ENCODE measurements at regions not wholly inside any gene's neighbourhood (a gene's known extent, or its start where the extent isn't known, plus 50 kb on each side); places are given as distances from the start of the nearest gene placed in this dataset.

GRCh38 chr5:68500813-68501212, 285.3 kb downstream of the PIK3R1 start:
- H2AFZ ChIP-seq (ENCODE audit: low read depth, low read length, poor library complexity, severe bottlenecking), result no peak overlapping the region
- ATAC-seq, result no peak

More at GRCh38 chr5:68500813-68501212, 285.3 kb downstream of the PIK3R1 start:
- H3K27ac ChIP-seq (ENCODE audit: low read depth, low read length), result no peak overlapping the region
- peaks cover 0 to 6% of the 10 kb centered on the region in 2 experiments; a peak in 3 of 4 replicates for H3K4me1 ChIP-seq (ENCODE audit: control insufficient read depth in 1 of 2, insufficient read depth in 2 of 2, low read length in 2 of 2)
- no peaks in the 10 kb centered on the region for H3K27me3 ChIP-seq (ENCODE audit: insufficient read depth, low read length)
- ChIA-PET POLR2A (no interaction called here), RAD21 (ENCODE audit: low non-redundant PET in 1 of 2, low total read pairs in 2 of 2, uncharacterized antibody in 2 of 2, unreplicated experiment in 2 of 2) (no interaction called here), CTCF (no interaction called here)
- no peak overlapping the region for H3K9ac ChIP-seq (ENCODE audit: low read length)
- no TSS peak for BruUV-seq (replicated peaks)
- H3K4me2 ChIP-seq (ENCODE audit: low read length), result no peak overlapping the region
- H3K9me2 ChIP-seq (ENCODE audit: insufficient read depth), result 0 out of 2 replicates have a peak, but pooled peaks cover 2% of the 10 kb centered on the region
- no peak for TF ChIP-seq RAD21 (IDR thresholded peaks at IDR 0.05; ENCODE audit: low read depth)
- TF ChIP-seq JUND (IDR thresholded peaks at IDR 0.05), result no peak
- no peak for TF ChIP-seq EGR1 (IDR thresholded peaks at IDR 0.05; ENCODE audit: low read depth)
- TF ChIP-seq MAX (IDR thresholded peaks at IDR 0.05), result no peak
- TF ChIP-seq POLR2A (IDR thresholded peaks at IDR 0.05; ENCODE audit: borderline replicate concordance, extremely low read depth, insufficient read depth, insufficient read length), result no peak
- TF ChIP-seq ZBTB33 (IDR thresholded peaks at IDR 0.05; ENCODE audit: extremely low read depth, insufficient replicate concordance, low read length), result no peak
- TF ChIP-seq YY1 (IDR thresholded peaks at IDR 0.05; ENCODE audit: extremely low read depth, insufficient replicate concordance, low read depth, low read length), result no peak
- TF ChIP-seq TCF7L2 (IDR thresholded peaks at IDR 0.05; ENCODE audit: borderline replicate concordance, extremely low read depth, insufficient read depth, insufficient read length), result no peak
- no peak for TF ChIP-seq REST (IDR thresholded peaks at IDR 0.05; ENCODE audit: low read depth)
- TF ChIP-seq ATF3 (IDR thresholded peaks at IDR 0.05), result no peak
- TF ChIP-seq ZFX (IDR thresholded peaks at IDR 0.05), result no peak
- TF ChIP-seq CTCF (IDR thresholded peaks at IDR 0.05 in 2 of 3, conservative IDR thresholded peaks at IDR 0.05 in 1 of 3; ENCODE audit: borderline replicate concordance in 1 of 3, insufficient read depth in 1 of 3, low read depth in 2 of 3, low read length in 2 of 3), result no peak
- peaks cover 3 to 4% of the 10 kb centered on the region in 2 experiments; a peak in 1 of 4 replicates for H3K9me3 ChIP-seq (ENCODE audit: control insufficient read depth in 1 of 2, insufficient read depth in 1 of 2, low read depth in 1 of 2, low read length in 2 of 2)
- no peaks in the 10 kb centered on the region for H3K79me2 ChIP-seq (ENCODE audit: insufficient read depth, low read length)
- no peak for DNase-seq (ENCODE audit: low read depth, low spot score)
- H3K36me3 ChIP-seq (ENCODE audit: control insufficient read depth in 1 of 2, insufficient read depth in 2 of 2, low read length in 2 of 2), result no peaks in the 10 kb centered on the region
- intact Hi-C loops (cut with micrococcal nuclease), result no loop called here
- no peaks in the 10 kb centered on the region for H4K20me1 ChIP-seq (ENCODE audit: insufficient read depth)
- no peak overlapping the region for H3K4me3 ChIP-seq (replicated peaks in 1 of 2; ENCODE audit: low read depth in 1 of 2, low read length in 2 of 2)

All from HCT116 (cell line).